ENCODE measurements at regions not wholly inside any gene's neighbourhood (a gene's known extent, or its start where the extent isn't known, plus 50 kb on each side); places are given as distances from the start of the nearest gene placed in this dataset.

- no peaks in the 10 kb centered on the region for H3K9me3 Mint-ChIP-seq (ENCODE audit: low read depth)
- peaks cover 8% of the 10 kb centered on the region for H3K27me3 Mint-ChIP-seq
- H3K27ac Mint-ChIP-seq = no peak overlapping the region
- no peak overlapping the region for H3K4me3 Mint-ChIP-seq (ENCODE audit: low read depth)
- DNase-seq (ENCODE audit: low spot score, unreplicated experiment) = no peak
- no peak for TF ChIP-seq CTCF (IDR thresholded peaks at IDR 0.05; ENCODE audit: unreplicated experiment)
- H3K36me3 Mint-ChIP-seq (ENCODE audit: insufficient read depth) = no peaks in the 10 kb centered on the region
- H3K4me1 Mint-ChIP-seq (ENCODE audit: low read depth) = no peaks in the 10 kb centered on the region
These were observed 66.6 kb upstream of the SPATA31E1 start for GRCh38 chr9:87816036-87816435.

DNA sequence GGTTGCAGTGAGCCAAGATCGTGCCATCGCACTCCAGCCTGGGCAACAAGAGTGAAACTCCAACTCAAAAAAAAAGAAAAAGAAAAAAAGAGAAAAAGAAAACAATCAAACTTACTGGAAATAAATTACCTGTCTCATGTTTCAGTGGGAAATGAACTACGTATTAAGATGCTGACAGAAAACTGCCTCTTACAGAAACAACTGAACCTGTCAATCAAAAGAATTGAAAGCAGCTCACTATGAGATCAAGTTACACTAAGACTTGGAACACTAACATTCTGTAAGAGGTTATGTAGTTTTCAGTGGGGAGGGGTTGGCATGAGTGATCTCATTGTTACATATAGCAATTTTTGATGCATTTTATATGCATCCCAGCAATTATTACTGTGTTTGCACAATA lies 64.4 kb upstream of the SPATA31E1 start:
- Mint-ChIP-seq H3K9me3 (ENCODE audit: low read depth) (no peaks in the 10 kb centered on the region), H3K27me3 (peaks cover 8% of the 10 kb centered on the region), H3K36me3 (ENCODE audit: insufficient read depth) (no peaks in the 10 kb centered on the region), H3K4me1 (ENCODE audit: low read depth) (no peaks in the 10 kb centered on the region), H3K4me3 (ENCODE audit: low read depth) (no peak overlapping the region), H3K27ac (no peak overlapping the region)
- DNase-seq (ENCODE audit: low spot score, unreplicated experiment) = no peak
- TF ChIP-seq CTCF (IDR thresholded peaks at IDR 0.05; ENCODE audit: unreplicated experiment) = no peak

GRCh38 chr9:87824216-87824875 lies 58.3 kb upstream of the SPATA31E1 start:
- Mint-ChIP-seq H3K36me3 (ENCODE audit: insufficient read depth) (no peaks in the 10 kb centered on the region), H3K4me1 (ENCODE audit: low read depth) (no peaks in the 10 kb centered on the region), H3K9me3 (ENCODE audit: low read depth) (no peaks in the 10 kb centered on the region), H3K4me3 (ENCODE audit: low read depth) (no peak overlapping the region), H3K27ac (no peak overlapping the region), H3K27me3 (no peaks in the 10 kb centered on the region)
- DNase-seq (ENCODE audit: low spot score, unreplicated experiment) = no peak
- TF ChIP-seq CTCF (IDR thresholded peaks at IDR 0.05; ENCODE audit: unreplicated experiment) = no peak

- TF ChIP-seq CTCF (IDR thresholded peaks at IDR 0.05; ENCODE audit: unreplicated experiment) = no peak
- Mint-ChIP-seq H3K4me1 (ENCODE audit: low read depth) (no peaks in the 10 kb centered on the region), H3K36me3 (ENCODE audit: insufficient read depth) (no peaks in the 10 kb centered on the region), H3K27ac (no peak overlapping the region), H3K4me3 (ENCODE audit: low read depth) (no peak overlapping the region), H3K27me3 (peaks cover 4% of the 10 kb centered on the region), H3K9me3 (ENCODE audit: low read depth) (no peaks in the 10 kb centered on the region)
- no peak for DNase-seq (ENCODE audit: low spot score, unreplicated experiment)
These were observed 57.8 kb upstream of the SPATA31E1 start for GRCh38 chr9:87824886-87825285.

DNA sequence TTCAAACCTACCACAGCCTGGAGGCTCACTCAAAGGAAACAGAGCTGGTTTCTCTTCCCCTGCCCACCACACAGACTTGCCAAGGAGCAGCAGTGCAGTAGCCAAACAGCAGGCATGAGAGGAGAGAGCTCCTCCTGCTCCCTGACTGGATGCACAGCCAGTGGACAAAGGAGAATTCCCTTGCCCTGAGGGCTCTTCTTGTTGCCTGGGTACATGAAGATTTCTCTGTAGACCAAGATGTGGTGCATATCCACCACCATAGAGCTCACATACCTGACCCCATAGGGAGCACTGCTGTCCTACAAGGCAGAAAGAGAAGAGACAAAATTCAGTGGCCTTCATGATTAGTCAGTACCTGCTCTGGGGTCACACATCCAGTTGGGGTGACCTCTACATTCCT lies 56.3 kb upstream of the SPATA31E1 start:
- Mint-ChIP-seq H3K4me3 (ENCODE audit: low read depth) (no peak overlapping the region), H3K9me3 (ENCODE audit: low read depth) (no peaks in the 10 kb centered on the region), H3K27me3 (peaks cover 7% of the 10 kb centered on the region), H3K27ac (no peak overlapping the region), H3K4me1 (ENCODE audit: low read depth) (no peaks in the 10 kb centered on the region), H3K36me3 (ENCODE audit: insufficient read depth) (no peaks in the 10 kb centered on the region)
- DNase-seq (ENCODE audit: low spot score, unreplicated experiment) = no peak
- no peak for TF ChIP-seq CTCF (IDR thresholded peaks at IDR 0.05; ENCODE audit: unreplicated experiment)

Measured in progenitor cell of endocrine pancreas (in vitro differentiated cells).